ENCODE measurements at regions not wholly inside any gene's neighbourhood (a gene's known extent, or its start where the extent isn't known, plus 50 kb on each side); places are given as distances from the start of the nearest gene placed in this dataset.
A peak's percentile ranks its signal among the peaks of the same experiment; 100 is the strongest.

DNA sequence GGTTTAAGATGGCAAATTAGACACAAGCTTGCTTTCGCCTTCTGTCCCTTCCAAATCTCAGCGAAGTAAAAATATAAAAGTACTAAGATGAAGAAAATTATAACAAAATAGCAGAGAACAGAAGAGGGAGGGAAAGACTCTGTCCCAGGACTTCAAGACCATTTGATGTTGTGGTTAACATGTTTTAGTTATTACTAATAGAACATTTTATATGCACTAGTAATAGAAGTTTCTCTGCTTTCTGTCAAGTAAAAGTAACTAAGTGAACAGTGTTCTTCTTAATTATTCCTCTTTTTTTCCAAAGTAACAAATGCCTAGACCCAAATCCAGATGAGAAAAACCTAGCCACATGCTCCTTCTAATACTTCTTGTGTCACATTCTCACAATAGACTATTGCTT is 85.1 kb upstream of the DAAM1 start (continued):
- TF ChIP-seq, protein P1, sequence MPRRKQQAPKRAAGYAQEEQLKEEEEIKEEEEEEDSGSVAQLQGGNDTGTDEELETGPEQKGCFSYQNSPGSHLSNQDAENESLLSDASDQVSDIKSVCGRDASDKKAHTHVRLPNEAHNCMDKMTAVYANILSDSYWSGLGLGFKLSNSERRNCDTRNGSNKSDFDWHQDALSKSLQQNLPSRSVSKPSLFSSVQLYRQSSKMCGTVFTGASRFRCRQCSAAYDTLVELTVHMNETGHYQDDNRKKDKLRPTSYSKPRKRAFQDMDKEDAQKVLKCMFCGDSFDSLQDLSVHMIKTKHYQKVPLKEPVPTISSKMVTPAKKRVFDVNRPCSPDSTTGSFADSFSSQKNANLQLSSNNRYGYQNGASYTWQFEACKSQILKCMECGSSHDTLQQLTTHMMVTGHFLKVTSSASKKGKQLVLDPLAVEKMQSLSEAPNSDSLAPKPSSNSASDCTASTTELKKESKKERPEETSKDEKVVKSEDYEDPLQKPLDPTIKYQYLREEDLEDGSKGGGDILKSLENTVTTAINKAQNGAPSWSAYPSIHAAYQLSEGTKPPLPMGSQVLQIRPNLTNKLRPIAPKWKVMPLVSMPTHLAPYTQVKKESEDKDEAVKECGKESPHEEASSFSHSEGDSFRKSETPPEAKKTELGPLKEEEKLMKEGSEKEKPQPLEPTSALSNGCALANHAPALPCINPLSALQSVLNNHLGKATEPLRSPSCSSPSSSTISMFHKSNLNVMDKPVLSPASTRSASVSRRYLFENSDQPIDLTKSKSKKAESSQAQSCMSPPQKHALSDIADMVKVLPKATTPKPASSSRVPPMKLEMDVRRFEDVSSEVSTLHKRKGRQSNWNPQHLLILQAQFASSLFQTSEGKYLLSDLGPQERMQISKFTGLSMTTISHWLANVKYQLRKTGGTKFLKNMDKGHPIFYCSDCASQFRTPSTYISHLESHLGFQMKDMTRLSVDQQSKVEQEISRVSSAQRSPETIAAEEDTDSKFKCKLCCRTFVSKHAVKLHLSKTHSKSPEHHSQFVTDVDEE (CRISPR knock-in tag; IDR thresholded peaks at IDR 0.05), result no peak
- TF ChIP-seq TOX (CRISPR knock-in tag; IDR thresholded peaks at IDR 0.05; ENCODE audit: borderline replicate concordance) (no peak), ZFP3 (CRISPR knock-in tag; IDR thresholded peaks at IDR 0.05) (no peak)

DNA sequence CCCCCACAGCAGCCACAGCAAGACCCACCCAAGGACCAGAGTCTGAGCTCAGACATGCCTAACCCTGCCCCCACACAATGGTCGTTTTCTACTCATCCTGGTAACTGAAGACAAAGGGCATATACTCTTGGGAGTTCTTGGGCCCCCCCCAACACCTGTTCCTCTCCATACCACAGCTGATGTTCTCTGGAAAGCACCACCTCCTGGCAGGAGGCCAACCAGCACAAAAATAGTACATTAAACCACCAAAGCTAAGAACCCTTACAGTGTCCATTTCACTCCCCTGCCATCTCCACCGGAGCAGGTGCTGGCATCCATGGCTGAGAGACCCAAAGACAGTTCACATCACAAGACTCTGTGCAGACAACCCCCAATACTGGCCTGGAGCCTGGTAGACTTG is 80.6 kb upstream of the DAAM1 start:
- TF ChIP-seq, protein P2, sequence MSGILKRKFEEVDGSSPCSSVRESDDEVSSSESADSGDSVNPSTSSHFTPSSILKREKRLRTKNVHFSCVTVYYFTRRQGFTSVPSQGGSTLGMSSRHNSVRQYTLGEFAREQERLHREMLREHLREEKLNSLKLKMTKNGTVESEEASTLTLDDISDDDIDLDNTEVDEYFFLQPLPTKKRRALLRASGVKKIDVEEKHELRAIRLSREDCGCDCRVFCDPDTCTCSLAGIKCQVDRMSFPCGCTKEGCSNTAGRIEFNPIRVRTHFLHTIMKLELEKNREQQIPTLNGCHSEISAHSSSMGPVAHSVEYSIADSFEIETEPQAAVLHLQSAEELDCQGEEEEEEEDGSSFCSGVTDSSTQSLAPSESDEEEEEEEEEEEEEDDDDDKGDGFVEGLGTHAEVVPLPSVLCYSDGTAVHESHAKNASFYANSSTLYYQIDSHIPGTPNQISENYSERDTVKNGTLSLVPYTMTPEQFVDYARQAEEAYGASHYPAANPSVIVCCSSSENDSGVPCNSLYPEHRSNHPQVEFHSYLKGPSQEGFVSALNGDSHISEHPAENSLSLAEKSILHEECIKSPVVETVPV (CRISPR knock-in tag; IDR thresholded peaks at IDR 0.05), result no peak
- no peak for TF ChIP-seq ZC3H10 (CRISPR knock-in tag; IDR thresholded peaks at IDR 0.05)
- TF ChIP-seq OSR1 (CRISPR knock-in tag; IDR thresholded peaks at IDR 0.05), result no peak
- no peak for TF ChIP-seq ARNTL (CRISPR knock-in tag; IDR thresholded peaks at IDR 0.05; ENCODE audit: borderline replicate concordance, low read depth)
- ATAC-seq, result no peak

DNA sequence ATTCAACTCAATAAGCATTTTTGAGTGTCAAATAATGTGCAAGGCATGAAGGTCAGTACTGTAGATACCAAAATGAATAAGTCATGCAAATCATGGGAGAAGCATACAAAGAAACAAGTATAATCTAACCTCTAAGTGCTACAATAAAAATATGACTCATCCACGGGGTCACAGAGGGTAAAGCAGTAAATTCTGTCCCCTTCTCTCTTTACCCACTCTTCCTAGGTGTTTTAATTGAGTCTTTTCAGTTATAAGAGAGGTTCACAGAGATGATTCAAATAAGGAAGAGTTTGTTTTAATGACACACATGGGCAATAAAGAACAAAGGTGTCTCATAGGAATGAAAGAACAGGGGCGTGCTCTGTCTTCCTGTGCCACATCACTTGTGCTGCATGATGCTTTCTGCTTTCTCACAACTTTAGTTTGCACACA is 71.5 kb upstream of the DAAM1 start:
- TF ChIP-seq GLIS3 (CRISPR knock-in tag; IDR thresholded peaks at IDR 0.05) (no peak), OSR1 (CRISPR knock-in tag; IDR thresholded peaks at IDR 0.05) (no peak), ZFP3 (CRISPR knock-in tag; IDR thresholded peaks at IDR 0.05) (no peak), ISL1 (CRISPR knock-in tag; IDR thresholded peaks at IDR 0.05) (peak; percentile 69; the same call in 1 of the 2 replicates)
- ATAC-seq, result peak; percentile 40; the same call in 1 of the 3 replicates

DNA sequence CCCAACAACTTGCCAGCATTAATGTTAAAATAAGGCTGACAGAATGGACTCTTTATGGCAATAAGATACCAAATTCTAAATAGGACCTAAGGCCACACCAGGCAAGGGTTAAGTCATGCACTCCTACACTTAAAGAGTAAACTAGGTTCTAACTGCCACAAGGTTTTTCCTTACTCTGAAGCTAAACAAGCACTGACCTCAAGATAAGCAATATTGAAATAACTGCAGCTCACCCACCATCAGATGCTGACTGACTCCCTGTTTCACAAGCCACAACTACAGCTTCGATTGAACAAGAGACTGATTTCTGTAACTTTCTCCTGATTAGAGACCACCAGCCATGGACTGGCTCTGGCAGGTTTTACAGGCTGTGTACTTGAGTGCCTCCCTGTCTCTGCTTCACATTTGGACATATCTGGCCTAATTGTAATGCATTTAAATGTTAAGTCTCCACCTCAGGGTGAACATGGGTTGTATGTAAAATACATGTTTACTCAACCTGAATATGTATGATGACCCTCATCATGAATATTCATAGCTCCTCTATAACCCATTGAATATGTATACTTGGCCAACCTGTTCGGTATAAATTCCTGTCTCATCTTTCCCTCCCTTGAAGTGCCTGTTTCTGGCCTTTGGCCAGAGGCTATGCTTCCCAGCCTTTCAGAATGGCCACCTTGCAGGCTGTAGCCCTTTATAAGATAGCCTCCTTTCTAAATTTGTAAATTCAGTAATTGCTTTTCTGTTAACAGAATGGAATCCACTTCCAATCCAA is 70.5 kb upstream of the DAAM1 start:
- ATAC-seq, result no peak
- TF ChIP-seq SNAI2 (CRISPR knock-in tag; IDR thresholded peaks at IDR 0.05) (no peak), GLIS3 (CRISPR knock-in tag; IDR thresholded peaks at IDR 0.05) (no peak), ZNF8 (CRISPR knock-in tag; IDR thresholded peaks at IDR 0.05) (no peak), PPARA (CRISPR knock-in tag; IDR thresholded peaks at IDR 0.05; ENCODE audit: borderline replicate concordance) (no peak)
- TF ChIP-seq, protein P1 (CRISPR knock-in tag; IDR thresholded peaks at IDR 0.05), result no peak
- TF ChIP-seq, protein P2 (CRISPR knock-in tag; IDR thresholded peaks at IDR 0.05), result no peak

DNA sequence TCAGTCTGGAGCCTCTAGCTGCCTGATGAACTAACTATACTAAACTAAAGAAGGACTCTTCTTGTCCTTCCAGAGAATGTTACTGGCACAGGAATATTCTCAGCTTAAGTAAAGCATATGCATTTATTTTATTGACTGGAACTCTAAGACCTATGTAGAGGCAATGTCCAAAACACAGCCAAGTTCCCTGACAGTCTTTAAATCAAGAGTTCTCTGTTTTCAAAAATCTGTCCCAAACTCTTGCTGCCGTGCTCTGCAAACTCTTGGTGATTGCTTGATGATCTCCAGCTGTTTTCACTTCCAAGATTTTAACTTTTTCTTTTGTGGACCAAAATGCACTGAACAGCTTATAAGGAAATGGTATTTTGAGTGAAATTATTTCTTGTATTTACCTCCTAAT is 67.5 kb upstream of the DAAM1 start:
- TF ChIP-seq RARB (CRISPR knock-in tag; IDR thresholded peaks at IDR 0.05) (no peak), OSR1 (CRISPR knock-in tag; IDR thresholded peaks at IDR 0.05) (no peak), ZNF8 (CRISPR knock-in tag; IDR thresholded peaks at IDR 0.05) (no peak)
- no peak for ATAC-seq

DNA sequence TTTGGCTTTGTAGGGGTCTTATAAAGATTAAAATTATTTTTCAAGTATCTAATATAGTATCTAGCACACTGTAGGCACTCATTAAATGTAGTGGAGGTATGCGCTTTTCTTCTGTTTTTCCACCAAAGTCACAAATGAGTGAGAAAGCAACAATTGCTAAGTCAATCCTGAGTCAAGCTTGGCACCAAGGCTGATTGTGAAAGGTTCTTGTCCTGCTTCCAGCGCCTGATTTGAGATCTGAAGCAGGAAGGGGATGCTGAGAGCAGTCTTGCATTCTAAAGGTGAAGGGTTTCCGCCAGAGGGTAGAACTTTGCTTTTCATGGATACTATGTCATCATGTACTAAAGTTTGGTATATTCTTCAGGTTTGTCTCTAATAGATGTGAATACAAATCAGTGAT is 64.9 kb upstream of the DAAM1 start:
- no peak for ATAC-seq
- TF ChIP-seq GLIS3 (CRISPR knock-in tag; IDR thresholded peaks at IDR 0.05), result no peak
- TF ChIP-seq ZFP3 (CRISPR knock-in tag; IDR thresholded peaks at IDR 0.05), result no peak
- TF ChIP-seq, protein P1 (CRISPR knock-in tag; IDR thresholded peaks at IDR 0.05), result no peak
- no peak for TF ChIP-seq ZNF565 (CRISPR knock-in tag; conservative IDR thresholded peaks at IDR 0.05; ENCODE audit: low read depth)
- TF ChIP-seq ZNF8 (CRISPR knock-in tag; IDR thresholded peaks at IDR 0.05), result no peak
- TF ChIP-seq, protein P2 (CRISPR knock-in tag; IDR thresholded peaks at IDR 0.05), result no peak
- no peak for TF ChIP-seq BACH2 (CRISPR knock-in tag; IDR thresholded peaks at IDR 0.05; ENCODE audit: borderline replicate concordance)
